Activated naive CD4-positive, alpha-beta T cell treated with anti-CD3 and anti-CD28 coated beads, Interleukin-2, amount 50 U/mL, for 72 hours (primary cell): ENCODE measurements at regions not wholly inside any gene's neighbourhood (a gene's known extent, or its start where the extent isn't known, plus 50 kb on each side); places are given as distances from the start of the nearest gene placed in this dataset.

ENCODE experiments used
- ATAC-seq, 2 donors: fragments of 150-1000 bp; cut with Tn5 transposase; 2 replicates each; pipeline ENCODE4 v1.10.0; 2021; ENCODE audit warnings: mild to moderate bottlenecking in 2 of 2, moderate library complexity in 2 of 2
- DNase-seq, 2 donors: peaks; one replicate each; pipeline ENCODE4 v3.0.0; 2021 to 2022; ENCODE audit warnings: low spot score in 2 of 2
- H3K27ac Mint-ChIP-seq, 2 donors: one replicate each; pipeline ENCODE4 v1.8.0; 2022; ENCODE audit warnings: mild to moderate bottlenecking in 2 of 2, mixed read lengths in 2 of 2
- H3K36me3 Mint-ChIP-seq, 2 donors: one replicate each; pipeline ENCODE4 v1.8.0; 2022; ENCODE audit warnings: mixed read lengths in 2 of 2
- H3K9me3 Mint-ChIP-seq, 2 donors: one replicate each; pipeline ENCODE4 v1.8.0; 2022; ENCODE audit warnings: mixed read lengths in 2 of 2

DNA sequence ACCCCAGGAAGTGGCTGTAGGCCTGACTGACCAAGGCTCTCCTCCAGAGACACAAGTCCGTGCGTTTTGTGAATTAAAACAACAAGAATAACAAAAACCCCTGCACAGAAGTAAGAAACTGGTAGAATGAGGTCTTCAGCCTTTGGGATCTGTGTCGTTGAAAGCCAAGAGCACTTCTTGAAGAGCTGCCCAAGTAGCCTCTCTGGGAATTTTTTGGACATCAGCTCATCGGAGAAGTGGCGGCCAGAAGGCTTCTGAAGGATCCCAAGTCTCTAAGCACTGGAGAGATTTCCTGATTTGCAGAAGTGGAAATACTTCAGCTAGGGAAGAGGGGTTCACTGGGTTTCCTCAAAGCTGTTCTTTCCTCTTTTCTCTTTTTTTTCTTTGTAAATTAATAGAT, 100.4 kb upstream of the ZNF536 start:
- no peaks in the 10 kb centered on the region for H3K36me3 Mint-ChIP-seq
- H3K27ac Mint-ChIP-seq = no peak overlapping the region
- H3K9me3 Mint-ChIP-seq = peaks cover 12 to 15% of the 10 kb centered on the region in 2 donors
- DNase-seq (no peak), ATAC-seq (no peak)

DNA sequence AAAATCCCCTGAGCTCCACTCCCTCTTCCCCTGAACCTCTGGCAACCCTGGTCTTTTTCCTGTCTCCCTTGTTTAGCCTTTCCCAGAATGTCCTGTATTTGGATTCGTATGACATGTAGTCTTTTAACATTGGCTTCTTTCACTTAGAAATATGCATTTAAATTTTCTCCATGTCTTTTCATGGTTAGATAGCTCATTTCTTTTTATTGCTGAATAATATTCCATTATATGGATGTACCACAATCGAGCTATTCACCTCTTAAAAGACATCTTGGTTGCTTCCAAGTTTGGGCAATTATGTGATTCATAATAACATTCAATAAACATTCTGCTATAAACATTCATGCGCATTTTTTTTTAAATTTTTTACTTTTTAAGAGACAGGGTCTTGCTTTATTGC, 99.6 kb upstream of the ZNF536 start:
- ATAC-seq = no peak
- peaks cover 12 to 15% of the 10 kb centered on the region in 2 donors for H3K9me3 Mint-ChIP-seq

DNA sequence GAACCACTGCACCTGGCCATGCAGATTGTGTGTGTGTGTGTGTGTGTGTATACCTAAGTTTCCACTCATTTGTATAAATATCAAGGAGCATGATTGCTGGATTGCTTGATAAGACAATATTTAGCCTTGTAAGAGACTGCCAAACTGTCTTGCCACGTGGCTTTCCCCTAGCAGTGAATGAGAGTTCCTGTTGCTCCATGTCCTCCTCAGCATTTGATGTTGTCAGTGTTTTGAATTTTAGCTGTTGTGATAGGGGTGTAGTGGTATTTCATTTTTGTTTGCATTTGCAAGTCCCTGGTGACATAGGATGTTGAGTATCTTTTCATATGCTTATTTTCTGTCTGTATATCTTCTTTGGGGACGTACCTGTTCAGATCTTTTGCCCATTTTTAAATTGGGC, 99.0 kb upstream of the ZNF536 start:
- Mint-ChIP-seq H3K27ac (no peak overlapping the region), H3K9me3 (peaks cover 12 to 15% of the 10 kb centered on the region in 2 donors), H3K36me3 (no peaks in the 10 kb centered on the region)
- no peak for ATAC-seq
- DNase-seq = no peak

More for the DNA sequence above, 99.6 kb upstream of the ZNF536 start:
- H3K36me3 Mint-ChIP-seq = no peaks in the 10 kb centered on the region
- DNase-seq = no peak
- no peak overlapping the region for H3K27ac Mint-ChIP-seq

DNA sequence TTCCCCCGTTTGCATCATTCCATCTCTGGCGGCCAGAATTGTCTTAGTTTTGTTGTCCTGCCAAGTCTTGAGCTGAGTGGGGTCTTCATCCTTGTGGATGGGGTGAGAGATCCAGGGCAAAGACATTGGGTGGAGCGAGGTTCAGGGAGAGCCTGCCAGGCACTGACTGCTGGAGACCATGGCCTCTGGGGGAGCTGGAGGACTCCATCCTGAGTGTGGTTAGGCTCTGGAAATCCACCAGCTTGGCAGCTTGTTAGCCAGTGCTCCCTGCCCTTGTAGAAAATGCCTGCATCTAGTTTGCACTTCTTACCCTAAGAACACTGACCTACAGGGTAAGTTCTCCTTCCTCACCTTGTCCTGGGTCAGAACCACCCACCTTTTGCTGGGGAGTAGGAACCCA, 97.2 kb upstream of the ZNF536 start:
- Mint-ChIP-seq H3K9me3 (peaks cover 12 to 15% of the 10 kb centered on the region in 2 donors), H3K27ac (no peak overlapping the region), H3K36me3 (no peaks in the 10 kb centered on the region)
- DNase-seq (no peak), ATAC-seq (no peak)

DNA sequence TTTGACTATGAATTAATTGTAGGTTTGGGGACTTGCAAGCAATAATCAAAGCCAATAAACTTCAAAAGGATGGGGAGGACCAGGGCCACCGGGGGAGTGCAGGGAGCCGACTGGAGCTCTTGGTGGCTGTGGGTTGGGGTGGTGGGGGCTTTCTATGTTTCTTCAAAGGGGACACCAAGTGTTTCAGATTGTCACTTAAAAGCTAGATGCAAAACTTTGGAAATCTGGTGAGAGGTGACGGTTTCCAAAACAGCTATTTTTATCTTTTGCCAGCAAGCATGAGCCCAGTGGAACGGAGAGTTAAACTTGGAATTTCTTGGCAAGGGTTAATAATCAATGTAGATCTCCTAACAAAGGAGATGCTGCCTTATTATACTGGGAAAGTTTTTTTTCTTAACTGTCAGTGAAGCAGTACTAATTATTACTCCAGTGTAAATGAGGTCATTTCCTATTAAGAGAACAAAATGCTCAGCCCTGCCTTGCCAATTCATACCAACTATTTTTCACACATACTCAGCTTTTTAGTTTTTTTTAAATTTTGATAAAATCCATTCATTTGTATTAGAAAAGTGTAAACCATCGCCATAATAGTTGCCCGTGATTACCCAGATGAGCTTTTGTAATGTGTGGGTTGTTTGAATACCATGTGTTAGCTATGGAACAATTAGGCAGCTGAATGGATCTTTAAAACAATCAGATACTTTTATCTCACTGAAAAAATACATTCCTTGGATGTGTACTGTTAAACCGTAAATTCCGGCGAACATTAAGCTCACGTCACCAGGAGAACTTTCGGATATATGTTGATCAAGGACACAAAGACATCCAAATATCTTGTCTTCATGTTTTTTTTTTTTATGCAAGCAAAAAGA, 95.9 kb upstream of the ZNF536 start:
- Mint-ChIP-seq H3K36me3 (no peaks in the 10 kb centered on the region), H3K27ac (no peak overlapping the region), H3K9me3 (peaks cover 12 to 15% of the 10 kb centered on the region in 2 donors)
- DNase-seq = no peak
- ATAC-seq = no peak

DNA sequence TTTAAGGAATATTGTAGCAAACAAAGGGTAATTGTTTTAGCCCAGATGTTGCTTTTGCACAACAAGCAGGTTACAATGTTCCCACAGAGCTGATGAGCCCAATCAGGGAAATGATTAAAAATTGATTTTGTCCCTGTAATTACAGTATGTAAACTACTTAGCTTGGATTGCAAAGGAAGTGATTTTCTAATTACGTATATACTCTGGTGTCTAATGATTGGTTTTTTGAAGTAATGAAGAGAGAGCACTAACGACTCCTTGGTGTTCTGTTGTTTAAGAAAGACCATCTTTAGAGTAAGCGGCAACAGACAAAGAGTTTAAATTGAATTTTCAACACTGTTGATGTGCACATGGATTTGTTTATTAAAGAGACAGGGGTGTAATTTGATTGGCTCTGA, 95.3 kb upstream of the ZNF536 start:
- ATAC-seq (no peak), DNase-seq (no peak)
- Mint-ChIP-seq H3K27ac (no peak overlapping the region), H3K9me3 (peaks cover 12 to 15% of the 10 kb centered on the region in 2 donors), H3K36me3 (no peaks in the 10 kb centered on the region)

DNA sequence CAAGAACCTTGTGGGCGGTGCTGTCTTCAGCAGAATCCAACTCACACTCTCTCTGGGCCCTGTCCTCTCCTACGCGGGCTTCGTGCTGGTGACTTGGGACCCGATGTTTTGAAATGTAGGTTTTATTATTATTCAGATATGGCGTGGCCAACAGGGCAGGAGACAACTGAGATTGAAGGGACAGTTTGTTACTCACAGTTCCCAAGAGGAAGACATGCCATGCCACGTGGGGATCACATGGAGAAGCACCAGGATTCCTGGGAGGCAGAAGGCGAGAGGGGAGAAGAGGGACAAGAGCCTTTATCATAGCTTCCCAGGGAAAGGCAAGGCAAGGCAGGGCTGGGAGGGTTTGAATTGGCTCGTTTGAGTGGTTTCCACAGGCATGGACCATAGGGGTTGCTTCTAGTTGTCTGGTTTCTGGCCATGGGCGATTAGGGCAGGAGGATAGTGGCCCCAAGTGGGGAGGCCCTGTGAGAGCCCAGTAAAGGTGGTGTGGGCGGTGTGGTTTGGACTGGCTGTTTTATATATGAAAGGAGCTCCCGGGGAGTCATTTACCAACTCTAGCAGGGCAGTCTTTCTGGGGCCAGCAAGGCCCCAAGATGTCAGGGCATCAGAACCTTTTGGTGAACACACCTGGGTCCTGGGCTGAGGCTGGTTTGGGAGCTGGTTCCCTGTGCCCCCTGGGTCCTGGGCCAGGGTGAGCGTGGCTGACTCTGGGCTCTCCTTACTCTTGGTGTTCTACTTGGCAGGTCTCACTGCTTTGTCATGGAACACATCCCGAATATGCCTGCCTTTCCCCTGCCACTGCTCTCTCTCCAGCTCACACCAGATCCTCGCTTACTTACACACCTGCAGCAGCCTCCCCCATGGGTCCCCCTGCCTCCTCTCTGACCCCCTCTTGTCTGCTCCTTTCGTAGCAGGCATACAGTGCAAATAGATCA, 94.0 kb upstream of the ZNF536 start:
- ATAC-seq (no peak), DNase-seq (no peak)
- Mint-ChIP-seq H3K9me3 (peaks cover 5 to 9% of the 10 kb centered on the region in 2 donors), H3K27ac (no peak overlapping the region), H3K36me3 (no peaks in the 10 kb centered on the region)

DNA sequence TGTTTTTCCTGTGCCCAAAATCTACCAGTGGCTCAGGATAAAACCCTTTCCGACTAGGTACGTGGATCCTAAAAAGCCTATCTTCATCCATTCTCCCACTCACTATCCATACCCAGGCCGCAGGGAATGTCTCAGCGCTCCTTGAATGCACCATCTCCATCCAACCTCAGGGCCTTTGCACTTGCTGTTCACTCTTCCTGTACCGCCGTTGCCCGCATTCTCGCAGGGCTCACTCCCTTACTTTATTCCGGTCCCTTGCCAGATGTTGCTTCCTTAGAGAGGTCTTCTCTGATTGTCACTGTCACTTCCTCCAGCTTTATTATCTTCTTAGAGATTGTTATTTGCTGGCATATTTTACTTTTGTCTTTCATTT, 93.3 kb upstream of the ZNF536 start:
- no peaks in the 10 kb centered on the region for H3K36me3 Mint-ChIP-seq
- H3K9me3 Mint-ChIP-seq = peaks cover 0 to 5% of the 10 kb centered on the region in 2 donors
- no peak for ATAC-seq
- H3K27ac Mint-ChIP-seq = no peak overlapping the region
- DNase-seq = no peak

DNA sequence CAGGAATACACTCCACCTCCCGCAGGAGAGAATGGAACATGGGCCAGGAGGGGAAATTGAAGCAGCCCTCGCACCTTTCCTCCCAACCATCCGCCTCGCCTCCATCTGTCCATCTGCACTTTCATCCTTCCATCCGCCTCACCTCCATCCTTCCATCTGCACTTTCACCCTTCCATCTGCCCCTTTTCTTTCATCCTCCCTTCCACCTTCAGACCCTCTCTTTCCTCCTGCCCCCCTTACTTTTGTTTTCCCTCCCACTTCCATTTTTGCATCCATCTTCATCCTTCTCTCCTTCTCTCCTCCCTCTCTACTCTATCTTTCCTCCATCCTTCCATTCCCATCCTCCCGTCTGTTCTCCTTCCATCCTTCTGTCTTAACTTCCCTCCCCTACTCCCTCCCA, 92.2 kb upstream of the ZNF536 start:
- H3K9me3 Mint-ChIP-seq = no peaks in the 10 kb centered on the region
- H3K36me3 Mint-ChIP-seq = no peaks in the 10 kb centered on the region
- no peak for ATAC-seq
- no peak for DNase-seq
- H3K27ac Mint-ChIP-seq = no peak overlapping the region

DNA sequence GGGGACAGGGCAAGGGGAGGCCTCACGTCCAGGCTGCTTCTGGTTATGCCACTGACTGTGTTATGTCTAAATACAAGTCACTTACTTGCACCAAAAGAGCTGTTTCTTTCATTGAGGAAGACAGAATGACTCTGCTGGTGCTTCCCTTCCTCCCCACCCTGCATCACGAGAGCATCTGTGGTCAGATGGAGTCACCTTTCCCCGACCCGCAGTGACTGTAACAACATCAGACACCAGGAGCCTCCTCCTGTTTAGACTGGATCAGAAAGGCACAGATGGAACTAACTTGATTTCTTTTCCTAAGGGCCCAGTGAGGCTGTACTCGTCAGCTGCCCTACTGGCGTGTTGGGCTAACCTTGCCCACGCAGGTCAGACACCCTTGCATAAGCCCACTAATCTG, 90.3 kb upstream of the ZNF536 start:
- no peak for DNase-seq
- ATAC-seq = no peak
- no peak overlapping the region for H3K27ac Mint-ChIP-seq
- H3K36me3 Mint-ChIP-seq = no peaks in the 10 kb centered on the region
- H3K9me3 Mint-ChIP-seq = peaks cover 2 to 7% of the 10 kb centered on the region in 2 donors

DNA sequence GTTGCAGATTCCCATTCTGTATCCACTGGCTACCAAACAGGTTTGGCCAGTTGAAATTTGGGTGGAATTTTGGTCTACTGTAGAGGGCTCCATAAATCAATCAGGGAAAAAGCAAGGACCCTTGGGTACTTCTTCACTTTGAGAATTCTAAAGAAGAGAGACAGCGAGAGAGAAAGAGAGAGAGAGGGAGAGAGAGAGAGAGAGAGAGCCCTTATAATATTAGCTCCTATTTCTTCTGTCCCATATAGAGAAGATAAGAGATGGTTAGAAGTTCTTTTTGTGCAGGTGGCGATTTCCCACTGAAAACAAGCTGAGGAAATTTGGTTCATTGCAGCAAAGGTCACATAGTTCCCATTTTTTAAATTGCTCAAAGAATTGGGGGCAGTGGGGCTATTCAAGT, 88.6 kb upstream of the ZNF536 start:
- ATAC-seq (no peak), DNase-seq (no peak)
- Mint-ChIP-seq H3K36me3 (no peaks in the 10 kb centered on the region), H3K27ac (no peak overlapping the region), H3K9me3 (peaks cover 8 to 13% of the 10 kb centered on the region in 2 donors)

DNA sequence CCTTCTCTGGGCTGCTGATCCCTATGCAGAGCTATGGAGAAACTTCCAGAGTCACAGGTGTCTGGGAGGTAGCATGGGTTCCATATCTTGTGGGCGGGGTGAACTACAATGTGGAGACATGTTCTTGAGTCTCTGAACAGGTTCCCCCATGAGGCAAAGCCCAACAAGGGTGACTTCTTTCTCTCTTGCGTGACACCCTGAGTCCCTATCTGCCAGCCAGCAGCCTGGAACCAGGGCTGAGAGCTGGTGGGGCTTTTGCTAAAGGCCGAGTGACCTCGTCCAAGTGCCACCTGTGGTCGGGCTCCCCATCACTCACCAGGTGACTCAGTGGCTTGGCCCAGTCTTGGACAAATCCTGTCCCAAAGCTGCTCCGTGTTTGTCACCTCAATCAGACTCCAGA, 88.0 kb upstream of the ZNF536 start:
- no peaks in the 10 kb centered on the region for H3K36me3 Mint-ChIP-seq
- no peak for ATAC-seq
- DNase-seq = no peak

DNA sequence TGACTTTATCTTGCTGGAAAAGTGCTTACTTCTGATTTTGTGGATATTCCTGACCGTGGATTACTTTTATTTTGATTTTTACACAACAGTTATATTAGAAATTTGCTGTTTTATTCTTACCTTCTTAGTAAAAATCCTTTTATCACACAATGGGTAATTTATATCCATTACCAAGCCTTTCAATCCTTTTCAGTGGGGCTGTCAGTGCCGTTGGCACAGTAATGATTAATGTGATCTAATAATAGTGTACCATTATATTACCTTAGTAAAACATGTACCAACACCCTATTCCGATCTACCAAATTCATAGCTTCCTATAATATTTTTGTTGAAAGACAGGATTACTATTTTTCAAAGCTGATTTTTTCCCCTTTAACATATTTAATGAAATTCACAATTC, 87.3 kb upstream of the ZNF536 start:
- Mint-ChIP-seq H3K36me3 (no peaks in the 10 kb centered on the region), H3K9me3 (peaks cover 8 to 13% of the 10 kb centered on the region in 2 donors), H3K27ac (no peak overlapping the region)
- DNase-seq = no peak
- ATAC-seq = no peak

More for the DNA sequence above, 88.0 kb upstream of the ZNF536 start:
- no peak overlapping the region for H3K27ac Mint-ChIP-seq
- H3K9me3 Mint-ChIP-seq = peaks cover 8 to 13% of the 10 kb centered on the region in 2 donors

DNA sequence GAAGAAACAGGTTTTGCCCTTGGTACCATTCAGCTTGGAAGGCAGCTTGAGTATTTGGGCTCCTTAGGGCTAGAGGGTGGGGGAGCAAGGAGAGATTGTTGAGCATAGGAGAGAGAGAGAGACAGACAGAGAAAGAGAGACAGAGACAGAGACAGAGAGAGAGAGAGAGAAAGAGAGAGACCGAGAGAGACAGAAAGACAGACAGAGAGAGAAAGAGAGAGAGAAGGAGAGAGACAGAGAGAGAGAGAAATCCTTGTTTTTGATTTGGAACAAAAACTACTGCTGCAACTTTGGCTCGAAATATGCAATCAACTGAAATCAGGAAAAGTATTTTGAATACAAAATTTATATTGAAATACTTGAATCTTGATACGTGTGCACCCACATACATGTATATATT, 85.8 kb upstream of the ZNF536 start:
- Mint-ChIP-seq H3K9me3 (peaks cover 8 to 13% of the 10 kb centered on the region in 2 donors), H3K36me3 (no peaks in the 10 kb centered on the region), H3K27ac (no peak overlapping the region)
- DNase-seq = no peak
- ATAC-seq = no peak

DNA sequence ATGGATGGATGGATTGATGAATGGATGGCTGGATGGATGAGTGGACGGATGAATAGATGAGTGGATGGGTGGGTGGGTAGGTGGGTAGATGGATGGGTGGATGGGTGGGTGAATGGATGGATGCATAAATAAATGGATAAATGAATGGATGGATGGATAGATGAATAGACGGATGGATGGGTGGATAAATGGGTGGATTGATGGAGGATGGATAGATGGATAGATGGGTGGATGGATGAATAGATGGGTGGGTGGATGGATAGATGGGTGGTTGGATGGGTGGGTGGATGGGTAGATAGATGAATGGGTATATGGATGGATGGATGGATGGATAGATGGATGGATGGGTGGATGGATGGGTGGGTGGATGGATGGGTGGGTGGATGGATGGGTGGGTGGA, 84.9 kb upstream of the ZNF536 start:
- H3K9me3 Mint-ChIP-seq = peaks cover 8 to 13% of the 10 kb centered on the region in 2 donors
- H3K27ac Mint-ChIP-seq = no peak overlapping the region
- no peaks in the 10 kb centered on the region for H3K36me3 Mint-ChIP-seq
- no peak for ATAC-seq
- DNase-seq = no peak

DNA sequence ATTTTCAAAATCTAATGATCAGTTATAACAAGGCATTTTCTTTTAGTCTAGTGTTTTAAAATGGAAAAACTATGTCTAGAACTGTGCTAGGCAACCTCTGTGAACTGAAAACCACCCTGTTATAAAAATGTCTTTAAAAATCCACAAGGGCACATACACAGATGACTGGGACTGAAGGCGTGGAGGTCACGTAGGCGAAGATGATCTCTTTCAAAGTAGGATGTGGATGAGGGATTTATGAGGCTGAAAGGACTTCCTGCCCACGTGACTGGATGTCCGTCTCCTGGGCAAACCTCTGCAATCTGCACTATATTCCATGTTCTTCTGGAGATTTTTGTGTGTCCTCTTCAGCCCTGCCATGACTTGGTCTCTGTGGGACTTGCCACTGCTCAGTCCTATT, 84.2 kb upstream of the ZNF536 start:
- Mint-ChIP-seq H3K27ac (no peak overlapping the region), H3K9me3 (peaks cover 8 to 13% of the 10 kb centered on the region in 2 donors)

DNA sequence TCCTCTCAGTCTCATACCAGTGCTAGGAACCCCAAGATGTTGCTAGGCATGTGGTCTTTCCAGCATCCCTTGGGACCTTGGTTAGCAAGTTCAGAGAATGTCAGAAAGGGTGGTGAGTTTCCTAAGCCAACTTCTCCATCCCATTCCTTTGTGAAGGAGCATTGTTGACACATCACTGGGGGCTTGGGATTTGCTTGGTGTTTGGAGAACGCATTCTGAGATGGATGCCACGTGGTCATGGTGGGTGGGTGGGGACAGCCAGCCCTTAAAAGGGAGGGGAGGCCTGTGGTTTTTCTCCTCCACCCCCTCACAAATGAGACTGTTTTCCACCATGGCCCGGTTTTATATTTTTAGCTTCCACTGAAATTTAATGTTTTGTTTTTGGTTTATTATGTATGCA, 83.3 kb upstream of the ZNF536 start:
- Mint-ChIP-seq H3K9me3 (peaks cover 8 to 13% of the 10 kb centered on the region in 2 donors), H3K27ac (no peak overlapping the region), H3K36me3 (no peaks in the 10 kb centered on the region)
- DNase-seq (no peak), ATAC-seq (no peak)

More for the DNA sequence above, 84.2 kb upstream of the ZNF536 start:
- ATAC-seq (no peak), DNase-seq (no peak)
- H3K36me3 Mint-ChIP-seq = no peaks in the 10 kb centered on the region
